Natural killer cell (primary cell): ENCODE measurements at regions not wholly inside any gene's neighbourhood (a gene's known extent, or its start where the extent isn't known, plus 50 kb on each side); places are given as distances from the start of the nearest gene placed in this dataset.

Experiments
- ATAC-seq, 3 donors: fragments of 150-1000 bp in 2 of 3; fragments of 200-7000 bp in 1 of 3; cut with Tn5 transposase; 1 replicate in 1 of 3; 2 replicates in 2 of 3; pipeline ENCODE4 v1.10.0; 2021; ENCODE audit warnings: mild to moderate bottlenecking in 2 of 3, moderate library complexity in 2 of 3
- DNase-seq, 2 donors: peaks; one replicate each; pipeline versions ENCODE4 v3.0.0 to v3.0.0-alpha.2; 2013 to 2021; ENCODE audit warnings: mixed read lengths in 1 of 2
- H3K27ac ChIP-seq: one replicate; pipeline ENCODE4 v1.5.1; 2013; ENCODE audit warnings: mild to moderate bottlenecking, low read length
- H3K27me3 ChIP-seq: one replicate; pipeline ENCODE4 v1.6.1; 2013; ENCODE audit warnings: low read length; ENCODE audit not compliant: control insufficient read depth, insufficient read depth
- H3K36me3 ChIP-seq: one replicate; pipeline ENCODE4 v1.6.1; 2013; ENCODE audit warnings: low read length; ENCODE audit not compliant: control insufficient read depth, insufficient read depth
- H3K4me1 ChIP-seq: one replicate; pipeline ENCODE4 v1.6.1; 2013; ENCODE audit warnings: low read length; ENCODE audit not compliant: control insufficient read depth, insufficient read depth
- H3K4me3 ChIP-seq: one replicate; pipeline ENCODE4 v1.5.1; 2013; ENCODE audit warnings: low read length
- H3K9me3 ChIP-seq: one replicate; pipeline ENCODE4 v1.6.1; 2013; ENCODE audit warnings: low read length; ENCODE audit not compliant: control insufficient read depth, insufficient read depth
- H3K27ac Mint-ChIP-seq, 2 donors: one replicate each; pipeline ENCODE4 v1.8.0; 2022; ENCODE audit warnings: mild to moderate bottlenecking in 2 of 2, mixed read lengths in 2 of 2, moderate library complexity in 1 of 2
- H3K27me3 Mint-ChIP-seq, 2 donors: one replicate each; pipeline ENCODE4 v1.8.0; 2022; ENCODE audit warnings: low read depth in 2 of 2, mixed read lengths in 2 of 2
- H3K36me3 Mint-ChIP-seq: one replicate; pipeline ENCODE4 v1.8.0; 2022; ENCODE audit warnings: mixed read lengths
- H3K4me1 Mint-ChIP-seq, 2 donors: one replicate each; pipeline ENCODE4 v1.8.0; 2022; ENCODE audit warnings: mixed read lengths in 2 of 2
- H3K4me3 Mint-ChIP-seq: one replicate; pipeline ENCODE4 v1.8.0; 2022; ENCODE audit warnings: mild to moderate bottlenecking, moderate library complexity, mixed read lengths
- H3K9me3 Mint-ChIP-seq, 2 donors: one replicate each; pipeline ENCODE4 v1.8.0; 2022; ENCODE audit warnings: mixed read lengths in 2 of 2
- WGBS: methylation state at CpG from one replicate; pipeline ENCODE4 v1.1.7; 2013; ENCODE audit warnings: missing lambda C conversion rate; ENCODE audit not compliant: insufficient coverage; 5-methylcytosine and 5-hydroxymethylcytosine counted together
- intact Hi-C: fragments of 100-400 bp; cut with micrococcal nuclease; formaldehyde crosslinking; loops from one replicate; pipeline ENCODE4 v1.14.2; 2022
- TF ChIP-seq, protein P1 (sequence below): fragments of 200-600 bp; IDR thresholded peaks from one replicate; pipeline ENCODE4 v1.8.0; 2022; ENCODE audit warnings: antibody characterized with exemption

DNA sequence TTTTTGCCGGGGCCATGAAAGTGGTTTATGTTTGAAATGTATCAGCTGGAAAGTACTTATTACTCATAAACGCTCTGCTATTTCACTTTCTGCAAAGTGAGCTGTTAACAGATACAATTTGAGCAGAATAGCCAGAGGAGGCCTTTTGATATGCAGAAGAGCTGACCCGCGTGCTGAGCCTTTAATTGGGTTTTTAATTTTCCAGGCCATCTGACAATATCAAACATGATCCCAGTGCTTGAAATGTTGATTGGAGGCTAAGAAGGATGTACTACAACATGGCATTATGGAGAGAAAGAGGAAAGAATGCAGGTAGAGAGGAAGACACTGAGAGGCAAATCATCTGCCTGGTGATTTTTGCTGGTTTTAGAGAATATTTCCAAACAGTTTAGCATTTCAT lies 261.3 kb upstream of the MEIS2 start:
- Histone ChIP-seq H3K4me1 (no peaks in the 10 kb centered on the region), H3K27ac (no peak overlapping the region), H3K36me3 (no peaks in the 10 kb centered on the region), H3K9me3 (no peaks in the 10 kb centered on the region), H3K4me3 (no peak overlapping the region), H3K27me3 (no peaks in the 10 kb centered on the region)
- Mint-ChIP-seq H3K4me3 (no peak overlapping the region), H3K36me3 (peaks cover 8% of the 10 kb centered on the region), H3K4me1 (no peaks in the 10 kb centered on the region), H3K27ac (no peak overlapping the region), H3K27me3 (no peaks in the 10 kb centered on the region), H3K9me3 (peaks cover 14% of the 10 kb centered on the region in 2 donors)
- ATAC-seq (no peak), DNase-seq (no peak)
- WGBS, result 86% methylated on average over 3 of the region's 4 CpGs
- TF ChIP-seq, protein P1, sequence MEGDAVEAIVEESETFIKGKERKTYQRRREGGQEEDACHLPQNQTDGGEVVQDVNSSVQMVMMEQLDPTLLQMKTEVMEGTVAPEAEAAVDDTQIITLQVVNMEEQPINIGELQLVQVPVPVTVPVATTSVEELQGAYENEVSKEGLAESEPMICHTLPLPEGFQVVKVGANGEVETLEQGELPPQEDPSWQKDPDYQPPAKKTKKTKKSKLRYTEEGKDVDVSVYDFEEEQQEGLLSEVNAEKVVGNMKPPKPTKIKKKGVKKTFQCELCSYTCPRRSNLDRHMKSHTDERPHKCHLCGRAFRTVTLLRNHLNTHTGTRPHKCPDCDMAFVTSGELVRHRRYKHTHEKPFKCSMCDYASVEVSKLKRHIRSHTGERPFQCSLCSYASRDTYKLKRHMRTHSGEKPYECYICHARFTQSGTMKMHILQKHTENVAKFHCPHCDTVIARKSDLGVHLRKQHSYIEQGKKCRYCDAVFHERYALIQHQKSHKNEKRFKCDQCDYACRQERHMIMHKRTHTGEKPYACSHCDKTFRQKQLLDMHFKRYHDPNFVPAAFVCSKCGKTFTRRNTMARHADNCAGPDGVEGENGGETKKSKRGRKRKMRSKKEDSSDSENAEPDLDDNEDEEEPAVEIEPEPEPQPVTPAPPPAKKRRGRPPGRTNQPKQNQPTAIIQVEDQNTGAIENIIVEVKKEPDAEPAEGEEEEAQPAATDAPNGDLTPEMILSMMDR, result no peak
- intact Hi-C loops, result no loop called here

DNA sequence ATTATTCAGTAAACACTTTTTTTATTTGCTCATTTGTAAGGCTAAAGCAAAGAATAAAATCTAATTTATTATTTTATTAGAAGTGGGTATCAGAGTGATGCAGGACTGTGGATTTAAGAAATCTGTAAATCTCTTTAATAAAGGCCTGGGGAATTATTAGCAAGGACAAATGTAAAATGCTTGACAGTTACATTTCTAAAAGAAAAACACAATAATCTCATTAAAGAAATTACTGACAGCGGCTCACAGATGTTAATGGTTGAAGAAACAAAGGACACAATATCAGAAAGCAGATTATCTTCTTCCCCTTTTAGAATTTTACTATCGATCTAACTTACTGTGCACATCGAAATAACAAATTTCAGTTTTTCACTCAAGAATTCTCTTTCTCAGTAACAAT lies 262.1 kb upstream of the MEIS2 start:
- H3K4me3 Mint-ChIP-seq, result no peak overlapping the region
- peaks cover 11 to 12% of the 10 kb centered on the region in 2 donors for H3K9me3 Mint-ChIP-seq
- no peaks in the 10 kb centered on the region for H3K27me3 Mint-ChIP-seq
- no peak overlapping the region for H3K27ac Mint-ChIP-seq
- no peak overlapping the region for H3K27ac ChIP-seq
- H3K36me3 Mint-ChIP-seq, result peaks cover 8% of the 10 kb centered on the region
- no peaks in the 10 kb centered on the region for H3K9me3 ChIP-seq
- 94% methylated on average over 2 of the region's 3 CpGs for WGBS
- H3K4me1 ChIP-seq, result no peaks in the 10 kb centered on the region
- no peak for ATAC-seq
- TF ChIP-seq, protein P1, result no peak
- no peaks in the 10 kb centered on the region for H3K27me3 ChIP-seq
- no peak for DNase-seq
- intact Hi-C loops, result no loop called here
- no peaks in the 10 kb centered on the region for H3K4me1 Mint-ChIP-seq
- no peaks in the 10 kb centered on the region for H3K36me3 ChIP-seq
- no peak overlapping the region for H3K4me3 ChIP-seq

DNA sequence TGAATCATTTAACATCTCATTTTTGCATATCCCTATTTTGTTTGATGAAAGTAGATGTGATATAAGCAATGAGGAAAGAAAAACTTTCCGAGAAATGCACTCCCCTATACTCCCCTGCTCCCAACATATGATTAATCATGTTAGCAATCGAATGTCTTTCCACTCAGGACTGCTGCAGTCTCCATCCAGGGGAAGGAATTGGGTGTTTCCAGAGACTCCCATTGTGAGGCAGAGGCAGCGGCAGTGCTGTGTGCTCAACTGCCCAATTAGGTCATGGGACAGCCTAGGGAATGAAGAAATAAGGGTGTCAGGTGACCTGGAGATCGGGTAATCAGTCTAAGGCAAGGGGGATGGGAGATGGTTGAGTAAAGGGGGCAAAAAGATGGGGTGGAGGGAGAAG lies 268.6 kb upstream of the MEIS2 start:
- Histone ChIP-seq H3K4me1 (no peaks in the 10 kb centered on the region), H3K27ac (no peak overlapping the region), H3K27me3 (no peaks in the 10 kb centered on the region), H3K9me3 (no peaks in the 10 kb centered on the region), H3K36me3 (no peaks in the 10 kb centered on the region), H3K4me3 (no peak overlapping the region)
- no peaks in the 10 kb centered on the region for H3K4me1 Mint-ChIP-seq
- ATAC-seq (no peak), DNase-seq (no peak)
- H3K4me3 Mint-ChIP-seq, result no peak overlapping the region
- peaks cover 11 to 20% of the 10 kb centered on the region in 2 donors for H3K9me3 Mint-ChIP-seq
- no peaks in the 10 kb centered on the region for H3K27me3 Mint-ChIP-seq
- peaks cover 8% of the 10 kb centered on the region for H3K36me3 Mint-ChIP-seq
- intact Hi-C loops, result no loop called here
- TF ChIP-seq, protein P1, result no peak
- no peak overlapping the region for H3K27ac Mint-ChIP-seq
- WGBS, result 83% methylated on average over 3 of the region's 4 CpGs

DNA sequence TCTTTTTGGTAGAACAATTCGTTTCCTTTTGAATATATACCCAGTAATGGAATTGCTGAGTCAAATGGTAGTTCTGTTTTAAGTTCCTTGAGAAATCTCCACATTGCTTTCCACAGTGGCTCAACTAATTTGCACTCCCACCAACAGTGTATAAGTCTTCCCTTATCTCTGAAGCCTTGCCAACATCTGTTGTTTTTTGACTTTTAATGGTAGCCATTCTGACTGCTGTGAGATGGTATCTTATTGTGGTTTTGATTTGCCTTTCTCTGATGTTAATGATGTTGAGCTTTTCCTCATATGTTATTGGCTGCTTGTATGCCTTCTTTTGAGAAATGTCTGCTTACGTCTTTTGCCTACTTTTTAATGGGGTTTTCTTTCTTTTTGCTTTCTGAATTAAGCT lies 270.6 kb upstream of the MEIS2 start:
- no peaks in the 10 kb centered on the region for H3K9me3 ChIP-seq
- DNase-seq (no peak), ATAC-seq (no peak)
- no peaks in the 10 kb centered on the region for H3K27me3 ChIP-seq
- H3K36me3 ChIP-seq, result no peaks in the 10 kb centered on the region
- Mint-ChIP-seq H3K36me3 (peaks cover 8% of the 10 kb centered on the region), H3K27ac (no peak overlapping the region), H3K9me3 (peaks cover 11 to 20% of the 10 kb centered on the region in 2 donors), H3K4me1 (no peaks in the 10 kb centered on the region), H3K27me3 (no peaks in the 10 kb centered on the region), H3K4me3 (no peak overlapping the region)
- no peak overlapping the region for H3K4me3 ChIP-seq
- 27% methylated on average over 2 of the region's 2 CpGs for WGBS
- no peaks in the 10 kb centered on the region for H3K4me1 ChIP-seq
- TF ChIP-seq, protein P1, result no peak
- H3K27ac ChIP-seq, result no peak overlapping the region
- intact Hi-C loops, result no loop called here
